ENCODE measurements at regions not wholly inside any gene's neighbourhood (a gene's known extent, or its start where the extent isn't known, plus 50 kb on each side); places are given as distances from the start of the nearest gene placed in this dataset.

- Histone ChIP-seq H3K9me3 (replicated peaks) (peaks cover 10% of the 10 kb centered on the region), H3K27ac (replicated peaks) (no peak overlapping the region), H3K27me3 (ENCODE audit: low read depth) (no peaks in the 10 kb centered on the region), H3K4me1 (no peaks in the 10 kb centered on the region), H3K4me3 (no peak overlapping the region), H3K36me3 (no peaks in the 10 kb centered on the region)
- no peak for TF ChIP-seq CTCF (IDR thresholded peaks at IDR 0.05; ENCODE audit: borderline replicate concordance)
- intact Hi-C loops (cut with micrococcal nuclease) = no loop called here
- DNase-seq = no peak
Measured at GRCh38 chrX:22520128-22520828, 247.6 kb downstream of the CBLL2 start.

GRCh38 chrX:22526339-22526738 lies 253.6 kb downstream of the CBLL2 start:
- no peaks in the 10 kb centered on the region for H3K27me3 ChIP-seq (ENCODE audit: low read depth)
- intact Hi-C loops (cut with micrococcal nuclease) = no loop called here
- no peak for DNase-seq
- H3K9me3 ChIP-seq (replicated peaks) = peaks cover 10% of the 10 kb centered on the region
- no peak overlapping the region for H3K27ac ChIP-seq (replicated peaks)
- no peaks in the 10 kb centered on the region for H3K4me1 ChIP-seq
- no peak for TF ChIP-seq CTCF (IDR thresholded peaks at IDR 0.05; ENCODE audit: borderline replicate concordance)
- H3K4me3 ChIP-seq = no peak overlapping the region
- H3K36me3 ChIP-seq = no peaks in the 10 kb centered on the region

GRCh38 chrX:22527302-22527701 lies 254.6 kb downstream of the CBLL2 start:
- no peak for TF ChIP-seq CTCF (IDR thresholded peaks at IDR 0.05; ENCODE audit: borderline replicate concordance)
- Histone ChIP-seq H3K4me3 (no peak overlapping the region), H3K9me3 (replicated peaks) (peaks cover 9% of the 10 kb centered on the region), H3K4me1 (no peaks in the 10 kb centered on the region), H3K36me3 (no peaks in the 10 kb centered on the region), H3K27ac (replicated peaks) (no peak overlapping the region), H3K27me3 (ENCODE audit: low read depth) (no peaks in the 10 kb centered on the region)
- intact Hi-C loops (cut with micrococcal nuclease) = no loop called here
- no peak for DNase-seq

GRCh38 chrX:22533898-22534297 lies 261.2 kb downstream of the CBLL2 start:
- intact Hi-C loops (cut with micrococcal nuclease) = no loop called here
- no peaks in the 10 kb centered on the region for H3K36me3 ChIP-seq
- H3K4me1 ChIP-seq = no peaks in the 10 kb centered on the region
- TF ChIP-seq CTCF (IDR thresholded peaks at IDR 0.05; ENCODE audit: borderline replicate concordance) = no peak
- no peak overlapping the region for H3K4me3 ChIP-seq
- H3K27ac ChIP-seq (replicated peaks) = no peak overlapping the region
- H3K9me3 ChIP-seq (replicated peaks) = no peaks in the 10 kb centered on the region
- H3K27me3 ChIP-seq (ENCODE audit: low read depth) = no peaks in the 10 kb centered on the region
- DNase-seq = no peak

GRCh38 chrX:22534643-22535042 lies 261.9 kb downstream of the CBLL2 start:
- DNase-seq = peak; percentile 14
- intact Hi-C loops (cut with micrococcal nuclease) = no loop called here
- TF ChIP-seq CTCF (IDR thresholded peaks at IDR 0.05; ENCODE audit: borderline replicate concordance) = no peak
- Histone ChIP-seq H3K4me1 (no peaks in the 10 kb centered on the region), H3K27me3 (ENCODE audit: low read depth) (no peaks in the 10 kb centered on the region), H3K36me3 (no peaks in the 10 kb centered on the region), H3K4me3 (no peak overlapping the region), H3K9me3 (replicated peaks) (no peaks in the 10 kb centered on the region), H3K27ac (replicated peaks) (no peak overlapping the region)
